Natural killer cell (primary cell): ENCODE measurements at regions not wholly inside any gene's neighbourhood (a gene's known extent, or its start where the extent isn't known, plus 50 kb on each side); places are given as distances from the start of the nearest gene placed in this dataset.
A peak's percentile ranks its signal among the peaks of the same experiment; 100 is the strongest.

Experiments
- ATAC-seq, 3 donors: fragments of 150-1000 bp in 2 of 3; fragments of 200-7000 bp in 1 of 3; cut with Tn5 transposase; 1 replicate in 1 of 3; 2 replicates in 2 of 3; pipeline ENCODE4 v1.10.0; 2021; ENCODE audit warnings: mild to moderate bottlenecking in 2 of 3, moderate library complexity in 2 of 3
- DNase-seq, 2 donors: peaks; one replicate each; pipeline versions ENCODE4 v3.0.0 to v3.0.0-alpha.2; 2013 to 2021; ENCODE audit warnings: mixed read lengths in 1 of 2
- H3K27ac ChIP-seq: one replicate; pipeline ENCODE4 v1.5.1; 2013; ENCODE audit warnings: mild to moderate bottlenecking, low read length
- H3K27me3 ChIP-seq: one replicate; pipeline ENCODE4 v1.6.1; 2013; ENCODE audit warnings: low read length; ENCODE audit not compliant: control insufficient read depth, insufficient read depth
- H3K36me3 ChIP-seq: one replicate; pipeline ENCODE4 v1.6.1; 2013; ENCODE audit warnings: low read length; ENCODE audit not compliant: control insufficient read depth, insufficient read depth
- H3K4me1 ChIP-seq: one replicate; pipeline ENCODE4 v1.6.1; 2013; ENCODE audit warnings: low read length; ENCODE audit not compliant: control insufficient read depth, insufficient read depth
- H3K4me3 ChIP-seq: one replicate; pipeline ENCODE4 v1.5.1; 2013; ENCODE audit warnings: low read length
- H3K9me3 ChIP-seq: one replicate; pipeline ENCODE4 v1.6.1; 2013; ENCODE audit warnings: low read length; ENCODE audit not compliant: control insufficient read depth, insufficient read depth
- H3K27ac Mint-ChIP-seq, 2 donors: one replicate each; pipeline ENCODE4 v1.8.0; 2022; ENCODE audit warnings: mild to moderate bottlenecking in 2 of 2, mixed read lengths in 2 of 2, moderate library complexity in 1 of 2
- H3K27me3 Mint-ChIP-seq, 2 donors: one replicate each; pipeline ENCODE4 v1.8.0; 2022; ENCODE audit warnings: low read depth in 2 of 2, mixed read lengths in 2 of 2
- H3K36me3 Mint-ChIP-seq: one replicate; pipeline ENCODE4 v1.8.0; 2022; ENCODE audit warnings: mixed read lengths
- H3K4me1 Mint-ChIP-seq, 2 donors: one replicate each; pipeline ENCODE4 v1.8.0; 2022; ENCODE audit warnings: mixed read lengths in 2 of 2
- H3K4me3 Mint-ChIP-seq: one replicate; pipeline ENCODE4 v1.8.0; 2022; ENCODE audit warnings: mild to moderate bottlenecking, moderate library complexity, mixed read lengths
- H3K9me3 Mint-ChIP-seq, 2 donors: one replicate each; pipeline ENCODE4 v1.8.0; 2022; ENCODE audit warnings: mixed read lengths in 2 of 2
- WGBS: methylation state at CpG from one replicate; pipeline ENCODE4 v1.1.7; 2013; ENCODE audit warnings: missing lambda C conversion rate; ENCODE audit not compliant: insufficient coverage; 5-methylcytosine and 5-hydroxymethylcytosine counted together
- intact Hi-C: fragments of 100-400 bp; cut with micrococcal nuclease; formaldehyde crosslinking; loops from one replicate; pipeline ENCODE4 v1.14.2; 2022
- TF ChIP-seq, protein P1 (sequence below): fragments of 200-600 bp; IDR thresholded peaks from one replicate; pipeline ENCODE4 v1.8.0; 2022; ENCODE audit warnings: antibody characterized with exemption

DNA sequence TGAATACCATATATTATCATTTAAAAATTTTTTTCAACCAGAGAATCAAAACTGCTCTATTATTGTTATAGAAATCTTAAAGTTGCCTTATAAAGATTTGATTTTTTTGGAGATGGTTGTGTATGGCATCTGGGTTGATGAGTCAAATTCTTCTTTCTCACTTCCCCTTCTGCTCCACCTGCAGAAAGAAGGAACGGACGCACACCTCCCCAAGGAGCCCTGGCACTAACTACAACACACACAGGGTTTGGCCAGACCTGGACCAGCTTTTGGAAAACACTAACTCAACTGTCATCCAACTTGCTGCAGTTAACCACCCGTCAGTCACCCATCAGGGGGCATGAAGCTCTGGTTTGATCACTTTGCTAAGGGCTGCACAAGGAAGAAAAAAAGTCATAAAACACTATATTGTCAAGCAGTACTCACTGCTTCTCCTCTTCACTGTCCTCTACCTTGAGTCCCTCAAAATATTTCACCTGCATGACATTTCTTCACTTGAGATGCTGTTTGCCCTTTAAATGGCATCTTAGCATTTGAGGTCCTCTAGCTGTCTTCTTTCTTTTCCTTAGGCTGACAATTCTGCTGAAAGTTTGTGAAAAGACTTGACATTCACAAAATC is 266.7 kb upstream of the PHF14 start:
- Histone ChIP-seq H3K9me3 (no peaks in the 10 kb centered on the region), H3K4me1 (no peaks in the 10 kb centered on the region), H3K36me3 (no peaks in the 10 kb centered on the region), H3K4me3 (no peak overlapping the region), H3K27me3 (no peaks in the 10 kb centered on the region), H3K27ac (no peak overlapping the region)
- H3K27me3 Mint-ChIP-seq, result no peaks in the 10 kb centered on the region
- H3K36me3 Mint-ChIP-seq, result no peaks in the 10 kb centered on the region
- intact Hi-C loops, result no loop called here
- TF ChIP-seq, protein P1, sequence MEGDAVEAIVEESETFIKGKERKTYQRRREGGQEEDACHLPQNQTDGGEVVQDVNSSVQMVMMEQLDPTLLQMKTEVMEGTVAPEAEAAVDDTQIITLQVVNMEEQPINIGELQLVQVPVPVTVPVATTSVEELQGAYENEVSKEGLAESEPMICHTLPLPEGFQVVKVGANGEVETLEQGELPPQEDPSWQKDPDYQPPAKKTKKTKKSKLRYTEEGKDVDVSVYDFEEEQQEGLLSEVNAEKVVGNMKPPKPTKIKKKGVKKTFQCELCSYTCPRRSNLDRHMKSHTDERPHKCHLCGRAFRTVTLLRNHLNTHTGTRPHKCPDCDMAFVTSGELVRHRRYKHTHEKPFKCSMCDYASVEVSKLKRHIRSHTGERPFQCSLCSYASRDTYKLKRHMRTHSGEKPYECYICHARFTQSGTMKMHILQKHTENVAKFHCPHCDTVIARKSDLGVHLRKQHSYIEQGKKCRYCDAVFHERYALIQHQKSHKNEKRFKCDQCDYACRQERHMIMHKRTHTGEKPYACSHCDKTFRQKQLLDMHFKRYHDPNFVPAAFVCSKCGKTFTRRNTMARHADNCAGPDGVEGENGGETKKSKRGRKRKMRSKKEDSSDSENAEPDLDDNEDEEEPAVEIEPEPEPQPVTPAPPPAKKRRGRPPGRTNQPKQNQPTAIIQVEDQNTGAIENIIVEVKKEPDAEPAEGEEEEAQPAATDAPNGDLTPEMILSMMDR, result no peak
- no peak overlapping the region for H3K4me3 Mint-ChIP-seq
- H3K4me1 Mint-ChIP-seq, result no peaks in the 10 kb centered on the region
- no peaks in the 10 kb centered on the region for H3K9me3 Mint-ChIP-seq
- no peak for DNase-seq
- ATAC-seq, result no peak
- WGBS, result 56% methylated on average over 3 of the region's 3 CpGs
- no peak overlapping the region for H3K27ac Mint-ChIP-seq

DNA sequence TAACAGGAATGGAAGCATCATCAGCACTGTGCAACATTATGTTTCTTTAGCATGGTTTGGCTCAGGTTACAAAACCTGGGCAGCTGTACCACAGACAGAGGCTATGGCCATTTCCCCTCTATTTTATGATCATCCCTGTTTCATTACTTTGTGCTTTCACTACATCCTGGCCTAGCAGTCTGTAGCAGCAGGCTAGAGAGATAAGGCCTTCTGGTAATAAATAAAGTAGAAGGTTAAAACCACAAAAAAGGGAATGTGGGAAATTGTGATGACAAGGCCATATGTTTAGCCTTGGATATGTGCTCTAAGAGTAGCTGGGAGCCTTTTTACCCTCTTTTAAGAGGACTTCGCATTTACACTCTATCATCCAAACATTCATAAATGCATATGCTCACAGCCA is 266.2 kb upstream of the PHF14 start:
- H3K27me3 Mint-ChIP-seq, result no peaks in the 10 kb centered on the region
- Histone ChIP-seq H3K9me3 (no peaks in the 10 kb centered on the region), H3K27ac (no peak overlapping the region), H3K4me3 (no peak overlapping the region), H3K4me1 (no peaks in the 10 kb centered on the region), H3K36me3 (no peaks in the 10 kb centered on the region), H3K27me3 (no peaks in the 10 kb centered on the region)
- 92% methylated on average over 1 of the region's 1 CpG for WGBS
- intact Hi-C loops, result no loop called here
- no peak overlapping the region for H3K27ac Mint-ChIP-seq
- H3K9me3 Mint-ChIP-seq, result no peaks in the 10 kb centered on the region
- no peaks in the 10 kb centered on the region for H3K4me1 Mint-ChIP-seq
- no peak for DNase-seq
- no peak overlapping the region for H3K4me3 Mint-ChIP-seq
- H3K36me3 Mint-ChIP-seq, result no peaks in the 10 kb centered on the region
- ATAC-seq, result no peak
- TF ChIP-seq, protein P1, result no peak

DNA sequence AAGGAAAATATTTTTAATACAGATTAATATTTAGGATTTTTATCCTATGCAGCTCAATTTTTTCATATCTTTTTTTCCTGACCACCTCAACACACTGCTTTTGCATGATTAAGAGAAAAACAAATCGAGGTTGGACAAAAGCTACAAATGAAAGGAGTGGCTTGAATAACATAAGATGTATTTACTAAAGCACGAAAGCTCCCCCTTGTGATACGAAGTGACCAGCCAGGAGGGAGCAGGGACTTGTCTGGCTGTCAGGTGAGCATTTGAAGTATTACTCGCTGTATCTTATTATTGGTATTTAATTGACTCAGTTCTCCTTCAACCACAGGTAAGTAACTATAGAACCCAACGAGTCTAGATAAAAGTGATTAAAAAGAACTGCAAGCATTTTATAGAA is 265.2 kb upstream of the PHF14 start:
- Mint-ChIP-seq H3K36me3 (no peaks in the 10 kb centered on the region), H3K4me1 (no peaks in the 10 kb centered on the region), H3K9me3 (no peaks in the 10 kb centered on the region), H3K27ac (no peak overlapping the region), H3K4me3 (no peak overlapping the region), H3K27me3 (no peaks in the 10 kb centered on the region)
- DNase-seq, result peak in 1 of 2 donors; percentile 19
- Histone ChIP-seq H3K36me3 (no peaks in the 10 kb centered on the region), H3K27ac (no peak overlapping the region), H3K4me3 (no peak overlapping the region), H3K4me1 (no peaks in the 10 kb centered on the region), H3K9me3 (no peaks in the 10 kb centered on the region), H3K27me3 (no peaks in the 10 kb centered on the region)
- TF ChIP-seq, protein P1, result peak; percentile 51
- intact Hi-C loops, result no loop called here
- WGBS, result 33% methylated on average over 4 of the region's 5 CpGs
- ATAC-seq, result peak in 1 of 3 donors; percentile 54

DNA sequence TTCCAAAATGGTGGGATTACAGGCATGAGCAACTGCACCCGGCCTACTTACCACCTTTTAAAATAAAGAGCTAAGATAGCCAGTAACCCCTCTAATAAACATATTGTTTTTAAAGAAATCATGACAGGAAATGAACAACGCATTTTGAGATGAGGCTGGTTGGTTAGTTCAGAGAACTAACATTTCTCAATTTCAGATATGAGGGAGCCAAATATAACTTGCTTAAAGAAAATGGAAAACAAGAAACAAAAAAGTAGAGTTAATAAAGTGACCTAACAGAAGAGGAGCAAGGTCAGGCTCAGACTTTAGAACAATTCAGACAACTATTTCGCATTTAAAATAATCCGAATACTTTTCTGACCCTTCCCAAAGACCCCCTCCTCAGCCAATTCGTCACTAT is 254.9 kb upstream of the PHF14 start:
- Mint-ChIP-seq H3K27ac (no peak overlapping the region), H3K4me3 (no peak overlapping the region)

More for the DNA sequence above, 254.9 kb upstream of the PHF14 start:
- intact Hi-C loops, result no loop called here
- DNase-seq (no peak), ATAC-seq (no peak)
- H3K4me1 Mint-ChIP-seq, result no peaks in the 10 kb centered on the region
- Histone ChIP-seq H3K9me3 (no peaks in the 10 kb centered on the region), H3K27ac (no peak overlapping the region), H3K4me1 (no peaks in the 10 kb centered on the region), H3K36me3 (no peaks in the 10 kb centered on the region), H3K27me3 (no peaks in the 10 kb centered on the region), H3K4me3 (no peak overlapping the region)
- TF ChIP-seq, protein P1, result no peak
- no peaks in the 10 kb centered on the region for H3K9me3 Mint-ChIP-seq
- H3K27me3 Mint-ChIP-seq, result peaks cover 0 to 10% of the 10 kb centered on the region in 2 donors
- WGBS, result 93% methylated on average over 4 of the region's 5 CpGs
- H3K36me3 Mint-ChIP-seq, result no peaks in the 10 kb centered on the region
